ENCODE measurements at regions not wholly inside any gene's neighbourhood (a gene's known extent, or its start where the extent isn't known, plus 50 kb on each side); places are given as distances from the start of the nearest gene placed in this dataset.
"Not testable (repeated sequence)": the region's sequence is repeated elsewhere in the genome, so short reads cannot be mapped to it uniquely, and the experiment has no call there.

GRCh38 chrX:51001733-51002632 lies 91.4 kb downstream of the BMP15 start:
- H4K8ac ChIP-seq (replicated peaks; ENCODE audit: insufficient read length, low read depth, low read length); H2AK5ac ChIP-seq (ENCODE audit: insufficient read length, low read length); H4K20me1 ChIP-seq (ENCODE audit: control insufficient read depth, insufficient read depth, insufficient read length); H2BK120ac ChIP-seq (ENCODE audit: low read depth, low read length, poor library complexity, severe bottlenecking); H3T11ph ChIP-seq (ENCODE audit: low read length); H3K27ac Mint-ChIP-seq; H4K5ac ChIP-seq (ENCODE audit: insufficient read length, low read depth, low read length); H3K4me1 Mint-ChIP-seq; DNase-seq; H3K14ac ChIP-seq (ENCODE audit: insufficient read depth, low read length); H3K9me3 ChIP-seq (ENCODE audit: control insufficient read depth, low read depth, low read length); H4K91ac ChIP-seq (ENCODE audit: insufficient read length, low read depth, low read length); H3K79me2 ChIP-seq (ENCODE audit: insufficient read depth, low read length); H3K27me3 ChIP-seq (ENCODE audit: insufficient read depth, low read length); H3K4me1 ChIP-seq (ENCODE audit: insufficient read depth, low read length); H3K23me2 ChIP-seq (ENCODE audit: insufficient read length, low read depth, low read length, poor library complexity, severe bottlenecking); H2BK20ac ChIP-seq (ENCODE audit: low read depth, low read length, poor library complexity, severe bottlenecking); H3K18ac ChIP-seq (ENCODE audit: insufficient read length, low read depth, low read length); H2BK15ac ChIP-seq (ENCODE audit: low read depth, low read length); H3K9ac ChIP-seq (ENCODE audit: extremely low read depth, insufficient read length, low read length); H3K23ac ChIP-seq (ENCODE audit: insufficient read length, low read depth, low read length); H3K27ac ChIP-seq (ENCODE audit: insufficient read length, low read depth, low read length); H2AFZ ChIP-seq (ENCODE audit: low read length); H3K4me2 ChIP-seq (ENCODE audit: insufficient read depth, insufficient read length, low read length); H2BK12ac ChIP-seq (ENCODE audit: insufficient read length, low read depth, low read length); H2BK5ac ChIP-seq (ENCODE audit: insufficient read length, low read length); H3K4me3 Mint-ChIP-seq; H3K4ac ChIP-seq (ENCODE audit: low read depth, low read length); H3K56ac ChIP-seq (ENCODE audit: insufficient read length, low read depth, low read length); H3K36me3 Mint-ChIP-seq (ENCODE audit: insufficient read depth in 1 of 3, low read depth in 3 of 3); H3K79me1 ChIP-seq (ENCODE audit: insufficient read depth, low read depth, low read length, poor library complexity, severe bottlenecking); H3K27me3 Mint-ChIP-seq (ENCODE audit: low read depth): not testable (repeated sequence)
- H3K9me3 Mint-ChIP-seq, result peaks cover 69 to 75% of the 10 kb centered on the region in 2 experiments
- no CpG with 5 or more reads among the region's 11 CpGs for WGBS (ENCODE audit: extremely low coverage, insufficient read length, low lambda C conversion rate)
